HepG2 (cell line): ENCODE measurements at regions not wholly inside any gene's neighbourhood (a gene's known extent, or its start where the extent isn't known, plus 50 kb on each side); places are given as distances from the start of the nearest gene placed in this dataset.

ENCODE experiments used
- ATAC-seq: fragments of 200-7000 bp; cut with Tn5 transposase; 3 replicates; pipeline ENCODE4 v1.9.1; 2020; ENCODE audit warnings: mild to moderate bottlenecking, moderate library complexity
- BruUV-seq: library from RNA; stranded (reverse); fragments of 400-500 nt; replicated peaks from 2 replicates; lab custom pipeline; 2021; lab: Mats Ljungman, UMichigan
- CTCF ChIA-PET: fragments of 300-600 bp; formaldehyde crosslinking; extraction: SDS; loops from one replicate; lab custom pipeline; 2021; ENCODE audit warnings: low total read pairs, inconsistent platforms, low intra/inter-chr PET ratio; lab: Yijun Ruan, JAX
- POLR2A ChIA-PET: fragments of 350-600 bp; sonication (Branson Sonifier 250); formaldehyde crosslinking; loops from one replicate; lab custom pipeline; 2020; ENCODE audit warnings: antibody characterized with exemption, inconsistent platforms; lab: Yijun Ruan, JAX
- DNase-seq: peaks from one replicate; pipeline ENCODE4 v3.0.0-alpha.2; 2015; ENCODE audit warnings: low spot score
- FAIRE-seq: peaks from 3 replicates; lab custom pipeline; 2011; peaks lifted over from hg19 to GRCh38; lab: Jason Lieb, UNC
- H2AFZ ChIP-seq: one replicate; pipeline ENCODE4 v1.6.1; 2011; ENCODE audit warnings: low read length, inconsistent platforms
- H3K27ac ChIP-seq: fragments of 300-600 bp; 3 replicates; pipeline ENCODE4 v1.8.0; 2011; ENCODE audit warnings: mixed run types, mild to moderate bottlenecking, mixed read lengths, low read length, inconsistent platforms; ENCODE audit not compliant: insufficient read depth; ENCODE audit errors: extremely low read length
- H3K27me3 ChIP-seq, 2 experiments: fragments of 200-600 bp in 1 of 2; 2 replicates in 1 of 2; 3 replicates in 1 of 2; pipeline versions ENCODE4 v1.6.0 to v1.8.0; 2011; ENCODE audit warnings: low read length in 2 of 2, mild to moderate bottlenecking in 2 of 2, moderate library complexity in 2 of 2, inconsistent platforms in 1 of 2; ENCODE audit not compliant: insufficient read depth in 2 of 2, control insufficient read depth in 1 of 2
- H3K36me3 ChIP-seq, 2 experiments: fragments of 200-600 bp in 1 of 2; replicated peaks in 1 of 2; 2 replicates in 1 of 2; 3 replicates in 1 of 2; pipeline versions ENCODE4 v1.5.1 to v1.8.0; 2011; ENCODE audit warnings: low read length in 2 of 2, inconsistent platforms in 1 of 2; ENCODE audit not compliant: insufficient read depth in 2 of 2, control insufficient read depth in 1 of 2
- H3K4me1 ChIP-seq: 2 replicates; pipeline ENCODE4 v1.5.1; 2012; ENCODE audit warnings: low read length, inconsistent platforms; ENCODE audit not compliant: insufficient read depth
- H3K4me2 ChIP-seq: 2 replicates; pipeline ENCODE4 v1.6.0; 2011; ENCODE audit warnings: low read depth, low read length, inconsistent platforms
- H3K4me3 ChIP-seq, 3 experiments: fragments of 200-600 bp in 1 of 3; sonication (generic), shearing (Covaris generic) in 1 of 3; replicated peaks in 1 of 3; 2 replicates each; pipeline ENCODE4 v1.5.1; 2011 to 2016; ENCODE audit warnings: low read length in 3 of 3, inconsistent platforms in 2 of 3, low read depth in 2 of 3, mild to moderate bottlenecking in 2 of 3, control low read depth in 1 of 3, mixed read lengths in 1 of 3; ENCODE audit not compliant: insufficient read depth in 1 of 3
- H3K79me2 ChIP-seq: one replicate; pipeline ENCODE4 v1.6.1; 2011; ENCODE audit warnings: low read length, inconsistent platforms; ENCODE audit not compliant: insufficient read depth
- H3K9ac ChIP-seq: 2 replicates; pipeline ENCODE4 v1.6.0; 2011; ENCODE audit warnings: mild to moderate bottlenecking, low read depth, low read length, inconsistent platforms; ENCODE audit not compliant: insufficient read depth
- H3K9me3 ChIP-seq: 2 replicates; pipeline ENCODE4 v1.5.1; 2012; ENCODE audit warnings: mild to moderate bottlenecking, low read length
- H4K20me1 ChIP-seq: 2 replicates; pipeline ENCODE4 v1.6.0; 2011; ENCODE audit warnings: inconsistent platforms, mild to moderate bottlenecking, low read length, moderate library complexity; ENCODE audit not compliant: insufficient read depth
- CTCF ChIP-seq: sonication (generic); formaldehyde crosslinking; IDR thresholded peaks from 2 replicates; pipeline ENCODE4 v1.5.0; 2020; ENCODE audit warnings: mild to moderate bottlenecking, missing genetic modification reagents, moderate library complexity
- FOXC1 ChIP-seq: sonication (generic); formaldehyde crosslinking; IDR thresholded peaks from 2 replicates; pipeline ENCODE4 v1.8.0; 2022; ENCODE audit warnings: mild to moderate bottlenecking, missing genetic modification reagents, borderline replicate concordance
- GATAD2A ChIP-seq: IDR thresholded peaks from 2 replicates; pipeline ENCODE4 v1.6.1; 2016
- LCORL ChIP-seq, 2 experiments: fragments of 450-650 bp in 1 of 2; sonication (generic) in 1 of 2; formaldehyde crosslinking in 1 of 2; IDR thresholded peaks; 2 replicates each; pipeline versions ENCODE4 v1.5.0 to v1.6.1; 2017 to 2020; ENCODE audit warnings: antibody characterized with exemption in 1 of 2, missing genetic modification reagents in 1 of 2
- RAD21 ChIP-seq: fragments of 450-650 bp; formaldehyde crosslinking; IDR thresholded peaks from 2 replicates; pipeline ENCODE4 v1.5.0; 2020; ENCODE audit warnings: mild to moderate bottlenecking
- SCMH1 ChIP-seq: sonication (generic); formaldehyde crosslinking; IDR thresholded peaks from 2 replicates; pipeline ENCODE4 v1.9.0; 2021; ENCODE audit warnings: missing genetic modification reagents, mild to moderate bottlenecking, borderline replicate concordance
- SMC3 ChIP-seq: IDR thresholded peaks from 2 replicates; pipeline ENCODE4 v1.6.1; 2011; ENCODE audit warnings: low read length, improper control_type of control experiment
- STAG1 ChIP-seq: sonication (generic); formaldehyde crosslinking; IDR thresholded peaks from 2 replicates; pipeline ENCODE4 v1.4.0; 2020; ENCODE audit warnings: missing genetic modification reagents
- TEAD3 ChIP-seq: optimal IDR thresholded peaks from 2 replicates; pipeline ENCODE3; 2016; ENCODE audit warnings: borderline replicate concordance
- ZNF329 ChIP-seq: sonication (generic); formaldehyde crosslinking; IDR thresholded peaks from 2 replicates; pipeline ENCODE4 v1.9.0; 2021; ENCODE audit warnings: low read depth, mild to moderate bottlenecking, missing genetic modification reagents
- ZNF343 ChIP-seq: sonication (generic); formaldehyde crosslinking; IDR thresholded peaks from 2 replicates; pipeline ENCODE4 v1.4.0; 2020; ENCODE audit warnings: mild to moderate bottlenecking, missing genetic modification reagents
- WGBS: methylation state at CpG from one replicate; pipeline ENCODE4 v1.1.6; 2017; ENCODE audit warnings: low lambda C conversion rate; 5-methylcytosine and 5-hydroxymethylcytosine counted together
- in situ Hi-C: cut with HindIII; loops from 2 replicates; pipeline ENCODE4 v1.10.0; 2017; ENCODE audit warnings: low pct_unique_long_range_greater_than_20kb; ENCODE audit not compliant: extremely low pct_ligation_motif_present
- intact Hi-C: fragments of 100-400 bp; cut with micrococcal nuclease; formaldehyde crosslinking; loops from one replicate; pipeline ENCODE4 v1.10.0; 2022; ENCODE audit not compliant: unreplicated experiment
- TF ChIP-seq, protein P1 (sequence below): fragments of 450-650 bp; IDR thresholded peaks from 2 replicates; pipeline ENCODE4 v1.6.1; 2016

DNA sequence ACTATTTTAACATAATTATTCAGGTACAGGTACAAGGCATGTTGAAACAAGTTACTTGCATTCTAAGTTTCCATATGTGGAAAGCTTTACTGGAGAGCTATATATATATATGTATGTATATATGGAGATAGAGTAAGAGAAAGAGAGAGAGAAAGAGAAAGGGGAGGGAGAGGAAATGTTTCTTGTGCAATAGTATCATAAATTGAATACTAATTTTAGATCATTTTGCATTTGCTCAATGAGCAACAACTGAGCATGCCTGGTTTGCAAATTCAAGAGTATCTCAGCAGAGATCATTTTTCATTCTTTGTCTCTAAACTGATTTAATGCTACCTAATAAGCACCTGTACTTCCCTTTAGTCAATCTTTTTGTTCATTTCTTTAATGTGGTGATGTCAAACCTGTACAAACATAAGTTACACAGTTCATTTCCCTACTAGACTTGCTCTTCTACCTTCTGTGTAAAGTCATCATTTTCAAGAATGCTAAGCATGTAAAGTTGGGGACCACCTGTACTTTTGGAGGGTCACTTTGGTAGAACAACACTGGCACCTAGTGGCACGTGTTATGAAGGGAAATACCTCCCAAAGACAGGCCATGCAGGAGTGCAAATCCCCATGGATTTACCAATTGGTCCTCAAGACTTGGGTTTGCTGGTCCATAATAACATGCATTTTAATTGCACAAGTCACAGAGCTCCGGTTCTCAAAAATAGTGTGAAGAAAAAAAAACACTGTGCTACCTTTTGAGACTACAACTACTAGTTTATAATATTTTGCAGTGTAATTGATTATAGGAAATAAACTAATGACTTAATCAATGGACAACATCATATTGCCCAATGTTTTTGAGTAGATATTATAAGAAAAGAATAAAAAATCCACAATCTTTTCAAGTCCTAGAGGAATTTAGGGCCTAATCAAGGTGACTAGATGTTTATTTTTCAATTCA, 431.2 kb upstream of the IGFBP3 start:
- no peaks in the 10 kb centered on the region for H3K9me3 ChIP-seq
- CTCF ChIA-PET, result interaction anchor here (1.2 to 2.5 kb wide), 6 partner anchors 222 to 480 kb away, joined by 4 to 52 read pairs (median 8); no protein-coding TSS in a partner anchor
- POLR2A ChIA-PET, result no interaction called here
- DNase-seq (peak; percentile 57), FAIRE-seq (peak; percentile 78), ATAC-seq (peak; percentile 85)
- H3K27me3 ChIP-seq, result peaks cover 0 to 2% of the 10 kb centered on the region in 2 experiments; a peak in 1 of 5 replicates
- no peaks in the 10 kb centered on the region for H3K79me2 ChIP-seq
- no peak overlapping the region for H3K4me3 ChIP-seq
- TF ChIP-seq RAD21 (CRISPR knock-in tag) (peak; percentile 84), FOXC1 (CRISPR knock-in tag) (no peak), TEAD3 (CRISPR knock-in tag) (peak; percentile 76), ZNF329 (no peak), STAG1 (CRISPR knock-in tag) (peak; percentile 98), CTCF (peak; percentile 87), SCMH1 (CRISPR knock-in tag) (no peak), ZNF343 (CRISPR knock-in tag) (no peak), GATAD2A (CRISPR knock-in tag) (0 out of 2 replicates have a peak, but pooled peaks have one; percentile 11), SMC3 (peak; percentile 92), LCORL (IDR thresholded peaks at IDR 0.05) (no peak), LCORL (CRISPR knock-in tag; IDR thresholded peaks at IDR 0.05) (peak; percentile 36; the same call in 1 of the 2 replicates)
- TF ChIP-seq, protein P1, sequence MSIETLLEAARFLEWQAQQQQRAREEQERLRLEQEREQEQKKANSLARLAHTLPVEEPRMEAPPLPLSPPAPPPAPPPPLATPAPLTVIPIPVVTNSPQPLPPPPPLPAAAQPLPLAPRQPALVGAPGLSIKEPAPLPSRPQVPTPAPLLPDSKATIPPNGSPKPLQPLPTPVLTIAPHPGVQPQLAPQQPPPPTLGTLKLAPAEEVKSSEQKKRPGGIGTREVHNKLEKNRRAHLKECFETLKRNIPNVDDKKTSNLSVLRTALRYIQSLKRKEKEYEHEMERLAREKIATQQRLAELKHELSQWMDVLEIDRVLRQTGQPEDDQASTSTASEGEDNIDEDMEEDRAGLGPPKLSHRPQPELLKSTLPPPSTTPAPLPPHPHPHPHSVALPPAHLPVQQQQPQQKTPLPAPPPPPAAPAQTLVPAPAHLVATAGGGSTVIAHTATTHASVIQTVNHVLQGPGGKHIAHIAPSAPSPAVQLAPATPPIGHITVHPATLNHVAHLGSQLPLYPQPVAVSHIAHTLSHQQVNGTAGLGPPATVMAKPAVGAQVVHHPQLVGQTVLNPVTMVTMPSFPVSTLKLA, result 0 out of 2 replicates have a peak, but pooled peaks have one; percentile 8
- H2AFZ ChIP-seq, result no peak overlapping the region
- H4K20me1 ChIP-seq, result no peaks in the 10 kb centered on the region
- in situ Hi-C loops, result loop anchor here (5.0 kb wide), 1 partner anchor 430 kb away; the partner anchor contains the start of gene IGFBP3
- H3K4me1 ChIP-seq, result no peaks in the 10 kb centered on the region
- H3K4me2 ChIP-seq, result no peak overlapping the region
- intact Hi-C loops, result loop anchor here (1.0 to 5.0 kb wide), 8 partner anchors 200 to 828 kb away; no protein-coding TSS in a partner anchor
- 2% methylated on average over 2 of the region's 2 CpGs for WGBS
- no peak overlapping the region for H3K27ac ChIP-seq
- H3K9ac ChIP-seq, result no peak overlapping the region
- no peaks in the 10 kb centered on the region for H3K36me3 ChIP-seq
- BruUV-seq, result no TSS peak
